Muscle layer of duodenum (tissue), 2 donors: ENCODE measurements at regions not wholly inside any gene's neighbourhood (a gene's known extent, or its start where the extent isn't known, plus 50 kb on each side); places are given as distances from the start of the nearest gene placed in this dataset.
A peak's percentile ranks its signal among the peaks of the same experiment; 100 is the strongest.

ENCODE experiments used
- H3K27ac ChIP-seq: one replicate; pipeline ENCODE4 v1.7.0; 2013; ENCODE audit warnings: mild to moderate bottlenecking, low read length
- H3K27me3 ChIP-seq: one replicate; pipeline ENCODE4 v1.7.0; 2013; ENCODE audit warnings: low read depth, mild to moderate bottlenecking, control low read depth, low read length
- H3K36me3 ChIP-seq, 2 donors: one replicate each; pipeline ENCODE4 v1.7.0; 2013; ENCODE audit warnings: low read length in 2 of 2, control low read depth in 1 of 2, mild to moderate bottlenecking in 1 of 2; ENCODE audit not compliant: insufficient read depth in 2 of 2, control insufficient read depth in 1 of 2
- H3K4me1 ChIP-seq, 2 donors: one replicate each; pipeline ENCODE4 v1.7.0; 2013; ENCODE audit warnings: low read length in 2 of 2, mild to moderate bottlenecking in 2 of 2, control low read depth in 1 of 2, moderate library complexity in 1 of 2; ENCODE audit not compliant: insufficient read depth in 2 of 2, control insufficient read depth in 1 of 2
- H3K4me3 ChIP-seq, 2 donors: one replicate each; pipeline ENCODE4 v1.7.0; 2013; ENCODE audit warnings: low read length in 2 of 2, low read depth in 1 of 2, mild to moderate bottlenecking in 1 of 2
- H3K9me3 ChIP-seq, 2 donors: one replicate each; pipeline ENCODE4 v1.7.0; 2013; ENCODE audit warnings: low read length in 2 of 2, control low read depth in 1 of 2, mild to moderate bottlenecking in 1 of 2; ENCODE audit not compliant: control insufficient read depth in 1 of 2
- donor health status: healthy.

- Histone ChIP-seq H3K9me3 (no peaks in the 10 kb centered on the region), H3K4me3 (no peak overlapping the region), H3K27ac (no peak overlapping the region), H3K27me3 (no peaks in the 10 kb centered on the region), H3K36me3 (no peaks in the 10 kb centered on the region), H3K4me1 (peaks cover 0 to 5% of the 10 kb centered on the region in 2 donors)
Measured at GRCh38 chr13:40472427-40473220, 193.8 kb downstream of the FOXO1 start.

GRCh38 chr13:40475617-40476016 lies 190.8 kb downstream of the FOXO1 start:
- Histone ChIP-seq H3K4me3 (no peak overlapping the region), H3K27me3 (no peaks in the 10 kb centered on the region), H3K36me3 (no peaks in the 10 kb centered on the region), H3K4me1 (peaks cover 0 to 5% of the 10 kb centered on the region in 2 donors), H3K27ac (no peak overlapping the region), H3K9me3 (no peaks in the 10 kb centered on the region)

- H3K27ac ChIP-seq, result no peak overlapping the region
- H3K4me1 ChIP-seq, result peaks cover 0 to 5% of the 10 kb centered on the region in 2 donors
- no peaks in the 10 kb centered on the region for H3K9me3 ChIP-seq
- no peaks in the 10 kb centered on the region for H3K36me3 ChIP-seq
- no peak overlapping the region for H3K4me3 ChIP-seq
- H3K27me3 ChIP-seq, result no peaks in the 10 kb centered on the region
Measured at GRCh38 chr13:40476175-40476958, 190.1 kb downstream of the FOXO1 start.

- no peak overlapping the region for H3K4me3 ChIP-seq
- no peaks in the 10 kb centered on the region for H3K27me3 ChIP-seq
- H3K27ac ChIP-seq, result peak overlapping the region; percentile 19
- no peaks in the 10 kb centered on the region for H3K36me3 ChIP-seq
- H3K9me3 ChIP-seq, result no peaks in the 10 kb centered on the region
- H3K4me1 ChIP-seq, result peaks cover 0 to 5% of the 10 kb centered on the region in 2 donors
Measured at GRCh38 chr13:40477623-40478608, 188.5 kb downstream of the FOXO1 start.

GRCh38 chr13:40478775-40479174 lies 187.7 kb downstream of the FOXO1 start:
- Histone ChIP-seq H3K27me3 (no peaks in the 10 kb centered on the region), H3K4me3 (no peak overlapping the region), H3K4me1 (peaks cover 0 to 5% of the 10 kb centered on the region in 2 donors), H3K36me3 (no peaks in the 10 kb centered on the region), H3K27ac (no peak overlapping the region), H3K9me3 (no peaks in the 10 kb centered on the region)

GRCh38 chr13:40479196-40479845 lies 187.1 kb downstream of the FOXO1 start:
- H3K9me3 ChIP-seq, result no peaks in the 10 kb centered on the region
- H3K4me1 ChIP-seq, result peaks cover 0 to 5% of the 10 kb centered on the region in 2 donors
- no peaks in the 10 kb centered on the region for H3K27me3 ChIP-seq
- no peak overlapping the region for H3K4me3 ChIP-seq
- no peaks in the 10 kb centered on the region for H3K36me3 ChIP-seq
- H3K27ac ChIP-seq, result no peak overlapping the region

- H3K4me3 ChIP-seq, result no peak overlapping the region
- no peaks in the 10 kb centered on the region for H3K9me3 ChIP-seq
- no peaks in the 10 kb centered on the region for H3K36me3 ChIP-seq
- no peaks in the 10 kb centered on the region for H3K27me3 ChIP-seq
- H3K27ac ChIP-seq, result no peak overlapping the region
- peaks cover 0 to 5% of the 10 kb centered on the region in 2 donors for H3K4me1 ChIP-seq
Measured at GRCh38 chr13:40480012-40480914, 186.2 kb downstream of the FOXO1 start.

- H3K27ac ChIP-seq, result no peak overlapping the region
- H3K36me3 ChIP-seq, result no peaks in the 10 kb centered on the region
- peaks cover 0 to 5% of the 10 kb centered on the region in 2 donors for H3K4me1 ChIP-seq
Measured at GRCh38 chr13:40480915-40481516, 185.4 kb downstream of the FOXO1 start.

GRCh38 chr13:40483601-40484000 lies 182.8 kb downstream of the FOXO1 start:
- Histone ChIP-seq H3K27me3 (no peaks in the 10 kb centered on the region), H3K9me3 (no peaks in the 10 kb centered on the region), H3K4me3 (no peak overlapping the region), H3K4me1 (no peaks in the 10 kb centered on the region), H3K27ac (no peak overlapping the region), H3K36me3 (no peaks in the 10 kb centered on the region)

More at GRCh38 chr13:40480915-40481516, 185.4 kb downstream of the FOXO1 start:
- Histone ChIP-seq H3K4me3 (no peak overlapping the region), H3K9me3 (no peaks in the 10 kb centered on the region), H3K27me3 (no peaks in the 10 kb centered on the region)
